Body of pancreas (tissue), 4 donors: ENCODE measurements at regions not wholly inside any gene's neighbourhood (a gene's known extent, or its start where the extent isn't known, plus 50 kb on each side); places are given as distances from the start of the nearest gene placed in this dataset.

Source experiments
- CTCF ChIP-seq, 7 experiments: fragments of 450-650 bp in 4 of 7; fragments of 200-600 bp in 3 of 7; sonication (generic) in 3 of 7; IDR thresholded peaks; one replicate each; pipeline ENCODE4 v1.5.1; 2016 to 2019; ENCODE audit warnings: antibody characterized with exemption in 7 of 7
- POLR2A ChIP-seq, 3 donors: fragments of 450-650 bp; IDR thresholded peaks; one replicate each; pipeline ENCODE4 v1.6.1; 2016; ENCODE audit warnings: antibody characterized with exemption in 3 of 3, mild to moderate bottlenecking in 2 of 3

DNA sequence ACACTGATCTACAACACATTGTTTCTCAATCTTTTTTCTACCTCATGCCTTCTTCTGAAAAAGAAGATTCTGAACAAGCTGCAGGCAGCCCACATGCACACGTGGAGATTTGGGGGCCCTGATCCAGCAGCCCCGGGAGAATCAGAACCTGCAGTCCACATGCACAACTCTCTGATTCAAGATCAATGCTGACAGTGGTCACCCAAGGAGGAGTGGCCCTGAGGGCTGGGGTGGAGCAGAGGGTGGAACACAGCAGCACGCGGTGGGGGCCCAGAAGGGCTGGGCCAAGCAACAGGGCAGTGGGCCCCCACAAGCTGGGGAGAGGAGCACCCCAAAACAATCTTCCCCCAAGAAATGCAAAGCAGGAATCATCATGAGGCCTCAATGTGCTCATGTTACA lies 202.1 kb upstream of the NSMCE3 start:
- TF ChIP-seq CTCF (IDR thresholded peaks at IDR 0.05): no peak
- TF ChIP-seq POLR2A (IDR thresholded peaks at IDR 0.05): no peak
